ENCODE measurements at regions not wholly inside any gene's neighbourhood (a gene's known extent, or its start where the extent isn't known, plus 50 kb on each side); places are given as distances from the start of the nearest gene placed in this dataset.
"Not testable (repeated sequence)": the region's sequence is repeated elsewhere in the genome, so short reads cannot be mapped to it uniquely, and the experiment has no call there.

DNA sequence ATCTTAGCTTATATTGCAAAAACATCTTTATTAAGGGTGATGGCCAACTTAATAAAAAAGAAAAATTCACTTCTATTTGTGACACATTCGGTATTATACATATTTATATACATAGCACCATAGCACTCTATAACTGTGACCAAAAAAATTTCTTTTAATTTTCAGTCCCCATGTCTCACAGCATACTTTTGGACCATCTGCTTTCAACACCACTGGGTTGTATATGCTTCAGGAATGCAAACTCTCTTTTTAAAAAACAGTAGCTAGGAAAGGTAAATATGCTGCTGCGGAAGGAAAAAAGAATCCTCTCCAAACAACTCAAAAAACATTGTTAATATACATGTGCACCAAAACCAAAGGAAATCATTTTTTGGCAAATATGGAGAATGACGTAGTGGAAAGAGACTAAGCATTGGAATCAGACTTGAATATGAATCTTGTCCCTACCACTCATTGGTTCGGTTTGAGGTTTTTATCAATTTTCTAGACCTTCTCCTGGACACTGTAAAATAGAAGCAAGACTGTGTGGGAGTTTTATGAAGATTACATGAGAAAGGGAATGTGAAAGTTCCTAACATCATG is 227.9 kb downstream of the BLID start:
- intact Hi-C loops (cut with DNase I) = no loop called here
- DNase-seq = no peak

DNA sequence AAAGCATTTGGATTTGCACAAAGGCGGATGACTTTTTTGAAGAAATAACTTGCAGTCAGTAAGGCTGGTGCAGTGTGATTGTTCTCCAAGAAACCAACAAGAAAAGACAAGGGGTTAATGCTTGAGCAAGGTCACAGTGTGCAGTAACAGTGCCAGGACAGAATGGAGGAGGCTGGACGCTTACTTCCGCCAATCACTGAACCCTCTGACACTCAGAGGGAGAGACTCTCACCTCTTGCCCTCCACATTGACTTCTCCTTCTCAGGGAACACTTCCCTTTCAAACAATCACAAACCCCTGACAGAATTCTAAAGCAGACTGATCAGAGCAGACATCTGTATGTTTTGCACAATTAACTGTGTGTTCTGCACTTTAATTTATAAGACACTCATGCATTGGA is 228.4 kb downstream of the BLID start:
- intact Hi-C loops (cut with DNase I) = no loop called here
- peak in 6 of 42 donors; percentile 8 to 35 (median 25) for DNase-seq

DNA sequence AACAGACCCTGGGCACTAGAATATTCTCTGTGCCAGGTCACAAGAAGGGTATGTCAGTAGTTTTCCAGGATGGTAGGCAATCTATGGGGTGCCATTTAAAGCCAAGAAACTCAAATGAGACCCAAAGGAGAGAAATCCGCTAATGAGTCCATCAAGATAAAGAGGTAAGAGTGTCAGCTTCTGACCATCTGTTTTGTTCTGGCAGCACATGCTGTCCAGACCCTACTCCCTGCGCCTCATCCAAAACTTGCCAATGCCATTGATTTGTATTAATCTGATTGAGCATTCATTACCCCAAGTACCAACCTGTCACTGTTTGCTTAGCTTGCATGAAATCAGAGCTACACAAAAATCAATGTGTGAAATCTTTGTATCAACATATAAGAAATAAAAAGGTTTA is 229.0 kb downstream of the BLID start:
- no peak for DNase-seq

DNA sequence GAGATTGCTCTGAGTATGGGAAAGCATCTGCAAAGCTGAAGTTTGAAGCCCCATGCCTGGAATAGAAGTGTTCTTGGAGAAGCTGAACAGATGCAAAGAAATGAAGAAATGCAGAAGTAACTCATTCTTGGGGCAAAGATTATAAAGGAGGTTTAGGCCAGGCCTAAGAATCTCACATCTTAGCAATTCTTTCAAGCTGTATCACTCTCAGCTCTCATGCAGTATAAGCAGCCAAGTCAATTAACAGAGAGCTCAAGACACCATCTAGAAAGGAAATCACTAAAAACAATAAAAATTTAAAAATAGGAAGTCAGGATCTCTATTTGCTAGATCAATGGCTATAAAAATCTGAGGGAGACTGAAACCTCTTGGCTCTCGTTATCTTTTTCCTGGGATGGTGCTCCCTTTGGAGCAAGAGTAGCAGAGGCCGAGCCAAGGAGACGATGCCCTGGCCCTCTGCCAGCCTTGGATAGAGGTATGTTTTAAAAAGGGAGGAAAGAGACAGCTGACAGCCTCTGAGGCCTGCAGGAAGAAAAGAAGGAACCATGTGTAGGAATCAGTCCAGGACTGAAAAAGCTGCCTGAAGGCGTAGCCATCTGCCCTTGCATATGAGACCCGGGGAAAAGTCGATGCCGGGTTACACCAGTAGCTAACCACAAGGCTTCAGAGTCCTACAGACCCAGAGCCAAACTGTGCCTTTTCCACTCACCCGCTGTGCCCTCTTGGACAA is 229.8 kb downstream of the BLID start:
- peak in 16 of 42 donors; percentile 5 to 56 (median 18) for DNase-seq
- intact Hi-C loops (cut with DNase I) = no loop called here

More for the DNA sequence above, 229.0 kb downstream of the BLID start:
- intact Hi-C loops (cut with DNase I) = no loop called here

DNA sequence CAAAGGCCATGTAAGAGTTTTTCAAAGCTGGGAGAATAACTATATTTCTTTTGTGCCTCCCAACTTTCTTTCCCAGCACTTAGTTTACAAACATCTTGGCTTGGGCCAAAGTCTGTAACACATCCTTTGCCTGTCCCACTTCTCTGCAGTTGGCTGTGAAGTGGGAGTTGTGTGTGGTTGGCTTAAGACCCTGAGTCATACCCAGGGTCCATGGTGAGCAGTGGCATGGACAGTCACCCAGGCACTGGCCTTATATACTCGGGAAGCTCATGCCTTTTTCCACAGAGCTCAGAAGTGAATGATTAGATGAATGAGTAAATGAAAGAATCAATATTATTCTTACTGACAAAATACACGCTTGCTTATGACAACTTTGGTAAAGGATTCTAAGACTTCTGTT is 231.4 kb downstream of the BLID start:
- intact Hi-C loops (cut with DNase I) = no loop called here

DNA sequence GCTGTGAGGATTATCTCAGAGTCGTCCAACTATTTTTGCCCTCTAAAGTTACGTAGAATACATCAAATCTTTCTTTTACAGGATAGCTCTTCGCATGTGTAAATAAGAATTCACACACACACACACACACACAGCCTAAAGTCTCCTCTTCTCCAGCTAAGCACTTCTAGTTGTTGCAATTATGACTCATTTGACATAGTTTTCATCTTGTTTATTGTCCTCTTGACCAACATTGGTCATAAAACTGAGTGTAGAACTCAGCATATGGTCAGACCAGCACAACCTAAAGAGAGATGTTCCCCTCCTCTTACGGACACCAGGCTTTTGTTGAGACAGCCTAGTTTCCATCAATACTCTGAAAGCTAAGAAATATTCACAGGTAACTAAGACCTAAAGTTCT is 234.2 kb downstream of the BLID start:
- intact Hi-C loops (cut with DNase I) = no loop called here
- no peak for DNase-seq

More for the DNA sequence above, 231.4 kb downstream of the BLID start:
- DNase-seq = no peak

DNA sequence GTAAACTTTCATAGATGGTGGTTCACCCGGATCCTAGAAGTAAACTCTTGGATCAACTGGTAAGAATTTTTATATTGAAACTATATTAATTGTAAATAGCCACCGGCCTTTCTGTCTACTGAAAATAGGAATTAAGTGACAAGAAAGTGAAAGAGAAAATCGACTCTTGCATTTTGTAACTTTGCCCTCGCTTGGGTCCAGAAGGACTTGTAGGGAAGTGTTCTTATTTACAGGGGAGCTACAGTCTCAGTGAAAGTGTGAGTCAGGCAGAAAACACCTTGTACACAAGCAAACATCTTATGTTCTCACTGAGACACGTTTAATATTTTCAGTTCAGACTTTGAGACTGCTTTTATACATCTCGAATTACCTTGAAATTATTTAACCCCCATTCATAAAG is 238.9 kb downstream of the BLID start:
- no peak for DNase-seq
- intact Hi-C loops (cut with DNase I) = no loop called here

DNA sequence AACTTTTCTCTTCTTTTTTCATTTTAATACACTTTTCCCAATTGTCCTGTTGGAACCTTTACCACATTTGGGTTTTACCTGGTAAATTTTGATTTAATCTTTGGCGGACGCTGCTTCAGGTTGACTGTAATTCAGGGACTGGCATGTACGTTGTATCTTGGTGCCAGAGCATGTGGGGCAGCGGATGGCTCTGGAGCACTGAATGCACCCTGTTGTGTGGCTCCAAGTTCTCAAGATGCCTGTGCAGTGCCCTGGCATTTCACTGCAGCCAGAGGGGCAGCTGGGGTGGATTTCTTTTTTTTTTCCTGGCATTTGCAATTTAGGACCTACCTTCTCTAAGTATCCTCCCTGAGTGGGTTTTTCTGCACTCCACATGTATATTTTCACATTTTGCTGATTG is 242.2 kb downstream of the BLID start:
- DNase-seq = peak in 9 of 42 donors; percentile 11 to 50 (median 29)
- intact Hi-C loops (cut with DNase I) = no loop called here

DNA sequence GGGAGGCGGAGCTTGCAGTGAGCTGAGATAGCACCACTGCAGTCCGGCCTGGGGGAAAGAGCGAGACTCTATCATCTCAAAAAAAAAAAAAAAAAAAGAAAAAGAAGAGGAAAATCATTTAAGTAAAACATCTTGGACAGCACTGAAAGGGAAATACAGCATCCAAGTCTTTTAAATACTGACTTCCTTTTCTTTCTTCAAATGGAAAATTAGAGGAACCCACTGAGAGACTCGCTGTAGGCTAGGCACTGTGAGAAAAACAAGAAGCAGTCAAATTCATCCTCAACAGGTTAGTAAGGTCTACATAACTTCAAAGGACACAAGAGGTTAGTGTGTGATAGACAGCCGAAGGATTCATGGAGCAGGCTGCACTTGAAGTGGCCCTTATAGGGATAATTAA is 243.7 kb downstream of the BLID start:
- DNase-seq = no peak
- intact Hi-C loops (cut with DNase I) = no loop called here

DNA sequence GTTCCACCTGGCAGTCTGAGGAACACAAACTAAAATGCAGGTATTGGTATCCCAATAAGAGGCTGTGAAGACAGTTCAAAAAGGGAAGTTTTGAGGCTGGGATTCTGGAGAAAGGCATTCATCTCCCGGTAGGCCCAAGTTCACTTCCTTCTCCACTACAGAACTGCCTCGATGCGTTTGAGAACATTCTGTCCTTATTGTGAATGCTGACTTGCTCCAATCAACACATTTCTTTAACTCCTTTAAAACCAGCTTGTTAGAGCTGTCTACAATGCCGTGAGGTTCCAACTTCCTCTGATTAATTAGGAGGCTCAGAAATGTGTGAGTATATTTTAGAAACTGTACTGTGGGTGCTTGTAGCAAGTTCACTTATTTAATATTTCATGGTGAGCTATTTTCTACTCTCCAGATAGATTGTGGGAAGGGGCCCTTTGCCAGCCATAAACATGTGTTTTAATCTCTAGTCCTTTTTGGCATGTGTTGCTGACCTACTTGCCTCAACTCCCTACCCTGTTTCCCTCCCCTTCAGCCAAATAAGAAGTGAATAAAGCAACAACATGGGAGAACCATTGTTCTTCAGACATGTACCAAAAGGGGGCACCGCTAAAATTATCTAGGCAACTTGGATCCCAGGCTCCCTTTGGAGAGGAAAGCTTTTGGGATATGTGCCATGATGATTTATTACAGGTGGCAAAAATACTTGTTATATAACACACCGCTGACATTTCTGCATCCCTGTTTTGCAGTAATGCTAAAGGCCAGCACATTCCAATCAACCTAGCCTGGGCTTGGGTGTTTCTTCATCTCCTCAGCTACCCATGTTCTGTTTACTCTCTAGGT is 245.6 kb downstream of the BLID start:
- DNase-seq = no peak
- intact Hi-C loops (cut with DNase I) = no loop called here

DNA sequence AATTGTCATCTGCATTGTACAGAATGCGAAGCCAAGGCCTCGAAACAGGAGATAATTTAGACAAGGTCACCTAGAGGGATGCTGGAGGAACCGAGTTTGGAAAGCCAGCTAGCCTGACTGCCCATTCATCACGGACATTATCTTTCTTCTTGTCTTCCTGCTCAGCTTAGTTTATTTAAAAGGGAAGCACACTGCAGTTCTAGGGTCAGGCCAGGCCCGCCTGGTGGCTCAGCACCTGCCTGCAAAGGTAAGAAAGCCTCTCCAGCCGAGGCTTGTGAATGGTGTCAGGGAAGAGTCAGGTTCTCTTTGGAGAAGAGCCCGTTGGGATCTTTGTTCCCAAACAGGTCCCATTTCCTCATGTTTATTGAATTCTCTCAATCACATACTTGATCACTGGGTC is 246.5 kb downstream of the BLID start:
- intact Hi-C loops (cut with DNase I) = no loop called here
- DNase-seq = no peak

DNA sequence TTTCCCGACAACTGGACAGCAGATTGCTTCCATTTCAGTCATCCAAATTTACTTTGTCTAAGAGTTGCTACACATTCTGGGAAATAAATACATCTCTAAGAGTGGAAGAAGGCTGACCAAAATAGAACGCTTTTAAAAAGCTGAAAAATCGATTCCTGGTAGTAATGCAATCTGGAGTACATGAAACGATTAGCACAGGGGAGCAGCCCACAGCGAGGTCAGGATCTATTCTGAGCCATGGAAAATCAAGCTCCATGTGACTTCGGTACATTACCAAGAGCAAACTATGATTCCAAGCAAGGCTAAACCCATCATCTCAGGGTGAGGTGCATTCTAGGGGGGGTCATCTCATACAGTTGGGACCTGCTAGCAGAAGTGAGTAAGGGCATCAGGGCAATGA is 249.3 kb downstream of the BLID start:
- intact Hi-C loops (cut with DNase I) = no loop called here
- no peak for DNase-seq

DNA sequence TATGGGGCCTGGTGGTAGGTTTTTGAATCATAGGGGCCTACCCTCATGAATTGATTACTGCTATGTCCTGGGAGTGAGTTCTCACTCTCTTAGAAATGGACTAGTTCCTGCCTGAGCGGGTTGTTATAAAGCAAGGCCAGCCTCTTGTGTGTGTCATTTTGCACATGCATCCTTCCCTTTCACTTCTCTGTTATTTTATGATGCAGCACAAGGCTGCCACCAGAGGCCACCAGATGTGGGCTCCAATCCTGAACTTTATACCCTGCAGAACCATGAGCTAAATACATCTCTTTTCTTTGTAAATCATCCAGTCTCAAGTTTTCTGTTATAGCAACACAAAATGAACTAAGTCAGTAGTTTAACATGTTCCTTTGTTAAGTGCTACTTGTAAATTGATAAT is 251.4 kb downstream of the BLID start:
- intact Hi-C loops (cut with DNase I) = no loop called here

DNA sequence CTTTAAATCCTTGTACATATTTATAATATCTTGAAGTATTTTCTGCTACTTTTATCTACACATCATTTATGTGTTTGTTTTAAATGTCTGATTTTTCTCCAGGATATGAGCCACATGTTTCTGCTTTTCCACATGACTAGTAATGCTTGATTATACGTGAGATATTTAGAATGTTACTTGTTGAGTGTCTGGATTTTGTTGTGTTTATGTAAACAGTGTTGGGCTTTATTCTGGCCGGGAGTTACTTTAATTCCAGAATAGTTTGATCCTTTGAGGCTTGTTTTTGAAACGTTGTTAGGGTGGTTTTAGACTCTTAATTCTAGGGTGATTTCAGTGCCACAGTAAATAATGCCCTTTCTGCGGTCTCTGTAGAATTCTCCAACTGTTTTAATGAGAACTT is 252.9 kb downstream of the BLID start:
- no peak for DNase-seq
- intact Hi-C loops (cut with DNase I) = no loop called here

More for the DNA sequence above, 251.4 kb downstream of the BLID start:
- peak in 1 of 42 donors; percentile 10 for DNase-seq

DNA sequence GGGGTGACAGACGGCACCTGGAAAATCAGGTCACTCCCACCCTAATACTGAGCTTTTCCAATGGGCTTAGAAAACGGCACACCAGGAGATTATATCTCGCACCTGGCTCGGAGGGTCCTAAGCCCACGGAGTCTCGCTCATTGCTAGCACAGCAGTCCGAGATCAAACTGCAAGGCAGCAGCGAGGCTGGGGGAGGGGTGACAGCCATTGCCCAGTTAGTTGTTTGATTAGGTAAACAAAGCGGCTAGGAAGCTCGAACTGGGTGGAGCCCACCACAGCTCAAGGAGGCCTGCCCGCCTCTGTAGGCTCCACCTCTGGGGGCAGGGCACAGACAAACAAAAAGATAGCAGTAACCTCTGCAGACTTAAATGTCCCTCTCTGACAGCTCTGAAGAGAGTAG is 260.9 kb downstream of the BLID start:
- intact Hi-C loops (cut with DNase I); DNase-seq: not testable (repeated sequence)

DNA sequence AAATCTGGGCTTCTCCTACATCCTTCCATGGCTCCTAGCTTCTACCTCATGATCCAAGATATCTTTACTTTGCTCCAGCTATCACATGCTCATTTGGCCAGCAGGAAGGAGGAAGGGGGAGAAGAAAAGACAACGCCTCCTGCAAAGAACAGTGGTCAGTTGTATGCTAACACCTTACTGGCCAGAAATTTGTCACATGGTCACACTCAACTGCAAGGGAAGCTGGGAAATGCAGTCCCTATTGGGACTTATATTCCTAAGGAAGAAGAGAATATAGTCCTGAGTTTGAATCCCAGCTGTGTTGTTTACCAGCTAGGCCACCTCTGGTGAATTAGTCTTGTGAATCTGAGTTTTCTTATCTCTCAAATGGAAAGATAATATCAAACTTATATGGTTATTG is 272.0 kb downstream of the BLID start:
- intact Hi-C loops (cut with DNase I) = no loop called here
- DNase-seq = peak in 3 of 42 donors; percentile 10 to 32 (median 12)

DNA sequence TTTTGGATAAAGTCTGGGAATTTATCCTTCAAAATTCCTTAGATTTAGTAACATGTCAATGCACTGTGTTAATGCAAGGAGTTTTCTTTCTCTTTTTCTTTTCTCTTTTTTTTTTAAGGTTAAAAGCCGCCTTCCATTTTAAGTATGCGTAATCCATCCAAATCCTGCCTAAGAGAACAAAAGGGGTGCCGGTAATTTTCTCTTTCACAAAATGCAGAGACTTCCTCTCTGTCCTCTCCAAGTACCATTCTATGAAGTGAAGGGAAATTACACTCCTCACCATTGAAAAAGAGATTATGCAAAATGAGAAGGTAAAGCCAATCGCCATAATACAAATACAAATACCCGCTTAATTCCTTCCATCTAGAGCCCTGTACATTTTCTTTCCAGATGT is 273.8 kb downstream of the BLID start:
- DNase-seq = no peak
- intact Hi-C loops (cut with DNase I) = no loop called here

DNA sequence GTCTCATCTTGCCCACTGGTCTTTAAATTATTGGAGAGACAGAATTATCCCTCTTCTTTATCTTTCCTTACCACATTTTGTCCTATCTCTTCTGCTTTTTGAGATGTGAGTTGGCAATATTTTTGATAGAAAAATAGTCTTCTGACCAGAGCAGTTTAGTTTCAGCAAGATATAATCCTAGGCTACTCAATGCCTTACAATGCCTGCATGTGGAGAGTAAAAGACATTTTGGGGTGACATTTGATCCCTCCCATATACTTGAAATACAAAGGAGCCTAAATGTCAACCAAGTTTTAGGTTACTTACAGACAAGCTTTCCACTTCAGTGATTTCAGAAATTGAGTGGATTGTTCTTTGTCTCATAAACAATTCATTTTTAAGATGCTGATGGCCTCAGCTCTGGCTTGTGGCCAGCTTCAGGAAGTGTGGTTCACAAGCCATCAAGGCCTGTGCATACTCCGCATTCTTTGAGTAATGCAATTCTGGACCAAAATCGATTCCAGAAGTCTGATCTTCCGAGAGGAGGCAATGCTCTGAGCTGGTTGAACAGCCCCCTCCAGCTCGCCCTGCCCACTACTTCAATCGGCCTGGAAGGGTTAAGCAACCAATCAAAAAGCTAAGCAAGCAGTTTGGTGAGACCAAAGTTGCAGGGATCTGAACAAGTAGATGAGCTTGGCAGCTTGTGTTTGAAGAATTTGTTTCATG is 274.4 kb downstream of the BLID start:
- intact Hi-C loops (cut with DNase I) = no loop called here
- no peak for DNase-seq

DNA sequence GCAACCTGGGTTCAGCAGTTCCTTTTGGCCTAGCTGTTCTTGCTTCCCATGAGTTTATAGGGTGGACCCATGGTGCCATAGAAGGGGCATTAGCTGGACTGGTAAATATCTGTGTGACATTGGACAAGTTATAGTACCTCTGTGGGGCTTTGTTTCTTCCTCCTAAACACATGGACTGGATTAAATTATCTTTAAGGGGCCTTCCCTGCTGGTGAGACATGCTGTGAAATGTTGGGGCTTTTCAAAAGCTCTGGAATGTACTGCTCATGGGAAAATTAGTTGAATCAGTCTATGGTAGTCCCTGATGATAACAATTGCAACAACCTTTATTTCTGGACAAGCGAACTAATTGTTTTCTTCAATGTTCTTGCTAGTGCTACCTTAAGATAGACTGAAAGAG is 276.2 kb downstream of the BLID start:
- no peak for DNase-seq
- intact Hi-C loops (cut with DNase I) = no loop called here

DNA sequence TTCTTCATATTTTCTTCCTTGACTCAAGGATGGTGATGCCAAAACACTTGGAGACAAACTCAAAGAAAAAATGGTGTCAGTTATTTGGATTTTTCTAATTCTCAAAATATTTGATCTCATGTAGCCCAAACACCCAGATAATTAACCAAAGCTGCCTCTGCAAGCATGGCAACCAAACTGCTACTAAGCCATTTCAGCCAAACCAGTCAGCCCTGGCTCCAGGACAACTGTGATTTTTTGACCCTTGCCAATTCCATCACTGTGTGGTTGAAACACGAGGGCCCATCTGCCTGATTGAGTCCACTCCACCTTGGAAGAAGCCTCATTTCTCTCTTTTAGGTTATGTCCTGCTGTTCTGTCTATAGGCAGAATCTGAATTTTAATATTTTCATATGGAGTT is 277.4 kb downstream of the BLID start:
- intact Hi-C loops (cut with DNase I) = no loop called here

More for the DNA sequence above, 277.4 kb downstream of the BLID start:
- no peak for DNase-seq
